ENCODE measurements at regions not wholly inside any gene's neighbourhood (a gene's known extent, or its start where the extent isn't known, plus 50 kb on each side); places are given as distances from the start of the nearest gene placed in this dataset.

DNA sequence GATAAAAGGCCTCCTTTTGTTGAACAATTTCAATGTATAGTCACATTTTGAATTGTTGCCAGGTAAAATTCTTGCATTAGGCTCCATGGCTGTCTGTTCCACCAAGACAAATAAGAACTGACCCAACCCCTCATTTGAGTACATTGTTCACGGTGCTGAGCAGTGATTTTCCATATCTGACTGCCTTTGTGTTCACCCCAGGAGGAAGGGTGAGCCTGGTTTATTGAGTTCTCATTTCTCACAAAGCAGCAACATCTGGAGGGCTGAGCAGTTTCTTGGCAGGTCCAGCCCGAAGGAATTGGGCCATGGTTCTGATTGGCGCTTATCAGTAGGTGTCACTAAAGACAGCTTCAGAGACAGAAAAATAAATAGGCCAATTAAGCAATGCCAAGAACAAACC, 149.1 kb downstream of the BMP4 start:
- DNase-seq (ENCODE audit: low spot score): no peak

DNA sequence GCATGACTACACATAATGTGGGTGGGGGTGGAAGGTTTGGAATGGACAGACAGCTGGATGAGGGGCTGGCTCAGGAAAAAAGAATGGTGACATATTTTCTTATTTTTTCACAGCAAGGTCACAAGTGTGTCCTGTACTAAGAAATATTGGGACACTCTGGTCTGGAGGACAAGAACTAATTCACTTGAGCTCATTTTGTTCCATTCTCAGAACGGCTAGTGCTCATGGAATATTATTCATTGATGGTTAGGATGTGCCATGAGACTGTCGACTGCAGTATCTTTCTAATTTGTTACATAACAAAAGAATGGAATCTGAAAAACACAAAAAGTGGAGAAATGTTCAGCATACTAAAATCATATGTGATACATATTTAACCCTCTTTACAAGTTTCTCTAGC, 149.5 kb downstream of the BMP4 start:
- DNase-seq (ENCODE audit: low spot score): no peak

DNA sequence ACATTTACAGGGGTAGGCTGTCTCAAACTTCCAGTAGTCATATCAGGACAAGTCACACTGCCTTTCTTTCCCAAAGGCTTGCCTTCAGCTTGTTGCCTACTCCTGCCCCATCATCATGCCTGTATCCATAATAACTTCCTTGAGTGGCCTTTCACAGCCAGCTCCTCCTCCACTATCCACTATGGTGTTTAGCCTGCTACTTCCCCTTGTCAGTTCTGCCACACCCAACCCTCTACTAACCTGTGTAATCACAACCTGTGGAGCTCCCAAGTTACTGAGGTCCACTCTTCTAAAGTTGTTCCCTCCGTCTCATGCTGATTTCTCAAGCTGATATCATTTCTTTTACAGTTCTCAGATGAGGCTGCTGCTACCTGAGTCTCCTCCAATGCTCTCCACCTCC, 159.9 kb downstream of the BMP4 start:
- DNase-seq (ENCODE audit: low spot score): no peak

- no peak for DNase-seq (ENCODE audit: low spot score)
These were observed 162.7 kb downstream of the BMP4 start for GRCh38 chr14:53793790-53794505.

DNA sequence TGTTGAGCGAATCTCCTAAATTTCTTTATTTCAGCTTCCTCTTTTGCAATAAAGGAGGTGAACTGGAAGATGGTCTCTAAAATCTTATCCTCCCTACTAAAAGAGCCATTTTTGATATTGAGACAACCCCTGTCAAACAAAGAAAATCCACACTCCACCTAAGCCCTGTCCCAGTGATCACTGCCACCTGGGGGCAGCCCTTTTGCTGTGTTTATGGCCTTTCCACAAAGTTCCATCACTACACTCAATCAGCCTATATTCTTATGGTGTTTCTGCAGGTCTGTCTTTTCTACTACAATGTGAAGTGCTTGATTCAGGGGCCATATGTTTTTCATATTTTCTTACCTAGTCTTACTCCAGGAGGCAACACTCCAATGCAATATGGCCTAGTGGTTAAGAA, 163.7 kb downstream of the BMP4 start:
- DNase-seq (ENCODE audit: low spot score): no peak

DNA sequence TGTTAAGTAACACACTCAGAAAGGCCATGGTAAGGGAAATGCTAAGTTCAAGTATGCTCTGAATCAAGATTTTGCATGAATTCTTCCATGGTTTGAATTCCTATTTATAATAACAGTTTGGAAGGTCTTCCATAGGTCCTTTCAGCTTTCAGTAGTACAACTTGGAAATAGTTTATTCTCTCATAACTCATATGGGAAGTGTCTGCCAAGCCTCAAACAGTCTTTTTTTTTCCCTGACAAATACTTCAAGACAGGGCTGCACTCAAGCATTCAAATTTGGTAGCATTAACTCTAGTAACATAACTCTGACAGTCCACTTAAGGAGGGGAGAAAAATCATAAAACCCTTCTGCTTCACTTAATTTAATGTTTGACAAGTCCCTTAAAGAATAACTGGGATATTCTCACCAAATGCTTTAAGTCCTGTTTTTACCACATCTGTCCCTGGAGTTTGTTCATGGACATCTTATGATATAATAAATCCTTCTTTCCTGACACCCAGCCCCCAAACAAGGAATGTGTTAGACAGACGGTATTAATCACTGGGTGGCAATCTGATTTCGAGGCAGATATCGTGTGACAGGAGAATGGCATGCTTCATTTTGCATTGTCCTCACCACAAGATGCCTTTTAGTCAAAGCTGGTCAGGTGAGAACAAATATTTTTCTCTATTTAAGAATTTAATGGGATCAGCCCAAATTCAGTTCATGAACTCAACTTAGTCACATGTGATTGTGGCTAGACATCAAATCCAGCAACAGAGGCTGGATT, 165.7 kb downstream of the BMP4 start:
- no peak for DNase-seq (ENCODE audit: low spot score)

- no peak for DNase-seq (ENCODE audit: low spot score)
These were observed 168.1 kb downstream of the BMP4 start for GRCh38 chr14:53788566-53788965.

DNA sequence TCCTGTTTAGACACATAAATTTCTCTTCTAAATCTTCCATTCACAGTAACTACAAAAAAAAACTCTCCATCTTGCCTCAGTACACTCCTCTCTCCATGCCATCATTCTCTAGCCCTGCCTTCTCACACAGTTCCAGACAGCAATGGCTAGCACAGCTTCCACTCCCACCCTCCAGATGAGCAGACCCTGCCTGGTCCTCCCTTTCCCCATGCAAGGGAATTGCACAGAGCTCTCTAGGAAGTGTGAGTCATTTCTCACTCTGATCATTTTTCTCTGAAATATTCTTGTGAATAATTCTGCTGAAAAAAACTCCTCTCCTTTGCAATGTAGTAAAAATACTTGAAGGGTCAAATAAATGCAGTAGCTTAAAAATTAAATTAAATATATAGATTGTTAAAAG, 170.6 kb downstream of the BMP4 start:
- no peak for DNase-seq (ENCODE audit: low spot score)

GRCh38 chr14:53784688-53785087, 171.9 kb downstream of the BMP4 start:
- no peak for DNase-seq (ENCODE audit: low spot score)

GRCh38 chr14:53783256-53783655, 173.4 kb downstream of the BMP4 start:
- DNase-seq (ENCODE audit: low spot score): no peak

DNA sequence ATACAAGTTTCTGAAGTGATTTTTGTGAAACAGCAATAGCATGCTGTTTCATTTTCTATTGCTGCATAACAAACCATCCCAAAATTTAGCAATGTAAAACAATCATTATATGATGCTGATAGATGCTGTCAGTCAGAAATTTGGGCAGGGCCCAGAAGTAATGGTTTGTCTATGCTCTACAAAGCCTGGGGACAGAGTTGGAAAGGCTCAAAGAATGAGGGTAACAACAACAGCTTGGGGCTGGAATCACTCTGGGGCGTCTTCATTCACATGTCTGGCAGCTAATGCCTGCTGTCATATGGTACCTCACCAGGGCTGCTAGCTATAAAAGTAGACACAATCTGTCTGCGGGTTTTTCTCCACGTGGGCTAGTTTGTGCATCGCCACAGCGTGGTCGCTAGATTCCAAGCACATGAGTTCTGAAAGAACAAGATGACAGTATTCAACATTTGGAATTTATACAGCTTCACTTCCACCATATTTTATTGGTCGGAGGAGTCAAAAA, 176.5 kb downstream of the BMP4 start:
- no peak for DNase-seq (ENCODE audit: low spot score)

DNA sequence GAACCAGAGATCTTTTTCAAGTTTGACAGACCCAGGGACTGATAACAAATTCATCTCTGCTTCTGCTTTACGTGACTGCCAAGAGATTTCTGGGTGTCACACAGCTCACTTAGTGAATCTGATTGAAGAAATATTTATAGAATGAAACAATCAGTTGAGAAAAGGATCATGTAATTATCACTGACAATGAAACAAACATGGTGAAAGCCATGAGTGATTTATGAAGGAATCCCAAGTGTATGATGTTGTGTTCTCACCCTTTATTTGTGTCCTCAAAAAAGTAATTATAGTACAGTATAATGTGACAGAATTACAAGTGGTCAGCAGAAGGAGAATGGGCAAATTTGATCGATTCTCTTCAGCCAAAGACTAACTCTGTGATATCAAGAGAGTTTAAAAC, 177.3 kb downstream of the BMP4 start:
- no peak for DNase-seq (ENCODE audit: low spot score)

DNA sequence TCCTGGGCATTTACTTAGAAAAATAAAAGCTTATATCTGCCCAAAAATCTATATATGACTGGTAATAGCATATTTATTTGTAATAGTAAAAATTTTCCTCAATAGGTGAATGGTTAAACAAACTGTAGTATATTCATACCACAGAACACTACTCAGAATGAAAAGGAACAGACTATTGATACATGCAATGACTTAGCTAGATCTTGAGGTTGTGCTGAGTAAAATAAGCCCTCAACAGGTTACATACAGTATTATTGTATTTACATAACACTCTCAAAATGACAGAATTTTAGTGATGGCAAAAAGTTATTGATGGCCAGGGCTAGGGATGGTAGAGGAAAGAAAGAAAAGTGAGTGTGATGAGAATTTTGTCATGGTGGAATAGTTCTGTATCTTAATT, 178.4 kb downstream of the BMP4 start:
- DNase-seq (ENCODE audit: low spot score): no peak

DNA sequence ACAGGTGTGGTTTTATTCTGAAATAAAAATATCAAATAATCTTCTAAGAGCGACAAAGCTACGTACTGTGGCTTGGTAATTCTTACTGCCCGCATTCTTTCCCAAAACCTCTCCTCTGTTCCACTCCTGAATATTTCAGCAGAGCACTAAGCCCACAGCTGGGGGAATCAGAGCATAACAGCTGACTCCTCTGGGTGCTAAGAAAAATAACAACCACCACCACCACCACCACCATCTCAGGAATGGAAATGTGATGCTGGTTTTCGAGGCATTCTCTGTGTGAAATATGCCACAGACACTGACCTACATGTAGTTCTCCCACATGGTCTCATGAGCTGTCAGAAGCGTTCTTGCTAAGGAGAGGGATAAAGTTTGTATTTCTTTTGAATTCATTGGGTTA, 183.7 kb downstream of the BMP4 start:
- no peak for DNase-seq (ENCODE audit: low spot score)

DNA sequence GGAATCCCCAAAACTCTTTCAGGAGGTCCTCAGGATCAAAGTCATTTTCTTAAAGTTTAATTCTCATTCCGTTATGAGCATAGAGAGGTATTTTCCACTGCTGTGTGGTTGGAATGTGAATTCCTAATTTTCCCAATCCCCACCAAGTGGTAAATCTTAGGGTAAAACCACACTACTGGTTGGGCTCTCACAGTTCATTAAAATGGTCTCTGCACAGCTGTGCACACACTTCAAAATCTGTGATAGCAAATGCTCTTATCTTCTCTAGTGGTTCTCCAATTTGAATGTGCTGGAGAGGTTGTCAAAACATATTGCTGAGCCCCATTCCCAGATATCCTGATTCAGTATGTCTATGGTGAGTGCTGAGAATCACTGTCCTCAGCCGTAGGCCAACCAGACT, 189.1 kb downstream of the BMP4 start:
- DNase-seq (ENCODE audit: low spot score): no peak

GRCh38 chr14:53766601-53767000, 190.0 kb downstream of the BMP4 start:
- DNase-seq (ENCODE audit: low spot score): no peak

GRCh38 chr14:53766106-53766505, 190.5 kb downstream of the BMP4 start:
- no peak for DNase-seq (ENCODE audit: low spot score)

GRCh38 chr14:53764846-53765245, 191.8 kb downstream of the BMP4 start:
- no peak for DNase-seq (ENCODE audit: low spot score)

DNA sequence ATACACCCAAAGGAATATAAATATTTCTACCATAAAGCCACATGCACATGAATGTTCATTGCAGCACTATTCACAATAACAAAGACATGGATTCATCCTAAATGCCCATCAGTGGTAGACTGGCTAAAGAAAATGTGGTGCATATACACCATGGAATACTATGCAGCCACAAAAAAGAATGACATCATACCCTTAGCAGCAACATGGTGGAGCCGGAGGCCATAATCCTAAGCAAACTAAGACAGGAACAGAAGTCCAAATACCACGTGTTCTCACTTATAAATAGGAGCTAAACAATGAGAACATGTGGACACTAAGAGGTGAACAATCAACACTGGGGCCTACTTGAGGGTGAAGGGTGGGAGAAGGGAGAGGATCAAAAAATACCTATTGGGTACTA, 198.5 kb downstream of the BMP4 start:
- DNase-seq (ENCODE audit: low spot score): no peak

DNA sequence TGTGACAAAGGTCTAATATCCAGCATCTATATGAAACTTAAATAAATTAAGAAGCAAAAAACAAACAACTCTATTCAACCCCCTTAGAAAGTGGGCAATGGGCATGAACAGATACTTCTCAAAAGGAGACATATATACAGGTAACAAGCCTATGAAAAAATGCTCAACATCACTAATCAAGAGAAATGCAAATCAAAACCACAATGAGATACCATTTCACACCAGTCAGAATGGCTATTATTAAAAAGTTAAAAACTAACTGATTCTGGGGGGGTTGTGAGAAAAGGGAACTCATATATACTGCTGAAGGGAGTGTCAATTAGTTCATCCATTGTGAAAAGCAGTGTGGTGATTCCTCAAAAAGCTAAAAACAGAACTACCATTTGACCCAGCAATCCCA, 198.9 kb downstream of the BMP4 start:
- no peak for DNase-seq (ENCODE audit: low spot score)

DNA sequence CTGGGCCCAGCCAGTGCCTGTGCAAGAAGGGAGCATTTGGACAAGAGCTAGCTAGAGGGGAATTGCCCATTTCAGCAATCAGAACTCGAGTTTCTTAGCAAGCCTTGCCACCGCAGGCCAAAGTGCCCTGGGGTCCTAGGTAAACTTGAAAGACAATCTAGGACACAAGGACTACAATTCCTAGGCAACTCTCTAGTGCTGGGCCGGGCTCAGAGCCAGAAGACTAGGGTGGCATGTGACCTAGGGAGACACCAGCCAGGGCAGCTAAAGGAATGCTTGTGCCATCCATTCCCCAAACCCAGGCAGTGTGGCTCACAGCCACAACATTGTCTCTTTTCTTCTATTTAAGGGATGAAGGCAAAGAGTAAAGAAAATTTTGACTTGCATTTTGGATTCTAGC, 205.0 kb downstream of the BMP4 start:
- DNase-seq (ENCODE audit: low spot score): no peak

DNA sequence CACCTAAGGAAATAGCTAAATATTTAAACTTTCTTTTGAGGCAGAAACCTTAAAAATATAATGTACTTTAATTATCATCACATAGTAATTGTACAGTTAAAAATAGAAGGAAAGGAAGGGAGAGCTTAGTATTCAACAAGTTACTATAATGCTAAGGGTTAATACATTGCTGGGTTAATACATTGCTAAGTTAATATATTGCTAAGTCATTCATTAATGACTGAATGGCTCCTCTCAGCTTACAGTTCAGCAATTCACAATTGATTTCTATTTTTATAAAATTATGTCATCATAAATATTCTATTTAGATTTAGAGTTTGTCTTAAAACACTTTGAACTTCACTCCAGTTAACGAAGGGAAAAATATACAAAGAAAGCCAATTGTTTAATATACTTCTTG, 207.9 kb downstream of the BMP4 start:
- DNase-seq (ENCODE audit: low spot score): no peak

DNA sequence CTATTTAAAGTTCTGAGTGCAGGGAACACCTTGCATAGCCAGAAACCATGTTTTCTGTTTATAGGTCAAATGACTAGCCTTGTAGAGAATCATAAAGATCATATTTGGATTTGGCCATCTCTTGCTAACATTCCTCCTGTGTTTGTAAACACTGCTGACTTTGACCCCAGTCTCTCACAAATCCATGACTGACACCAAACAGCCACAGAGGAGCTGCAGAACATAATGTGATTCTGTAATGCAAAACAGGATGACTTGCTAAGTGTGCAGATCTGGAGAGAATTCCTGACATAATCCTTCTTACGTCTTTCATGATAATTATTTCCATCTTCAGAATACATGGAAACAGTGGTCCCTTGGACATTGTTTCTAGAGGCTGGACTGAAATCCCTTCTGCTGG, 211.8 kb downstream of the BMP4 start:
- no peak for DNase-seq (ENCODE audit: low spot score)

- no peak for DNase-seq (ENCODE audit: low spot score)
These were observed 213.3 kb downstream of the BMP4 start for GRCh38 chr14:53743371-53743770.
